Thyroid gland (tissue), 4 donors: ENCODE measurements at regions not wholly inside any gene's neighbourhood (a gene's known extent, or its start where the extent isn't known, plus 50 kb on each side); places are given as distances from the start of the nearest gene placed in this dataset.

Source experiments
- POLR2A ChIP-seq, 2 donors: fragments of 450-650 bp; IDR thresholded peaks; one replicate each; pipeline ENCODE4 v1.6.1; 2017; ENCODE audit warnings: antibody characterized with exemption in 2 of 2, mild to moderate bottlenecking in 2 of 2, moderate library complexity in 1 of 2
- TF ChIP-seq, protein P1 (sequence below), 6 experiments: fragments of 200-600 bp in 3 of 6; fragments of 450-650 bp in 3 of 6; sonication (generic) in 3 of 6; IDR thresholded peaks; one replicate each; pipeline ENCODE4 v1.5.1; 2016 to 2019; ENCODE audit warnings: antibody characterized with exemption in 6 of 6, mild to moderate bottlenecking in 2 of 6, inconsistent platforms in 1 of 6, moderate library complexity in 1 of 6

DNA sequence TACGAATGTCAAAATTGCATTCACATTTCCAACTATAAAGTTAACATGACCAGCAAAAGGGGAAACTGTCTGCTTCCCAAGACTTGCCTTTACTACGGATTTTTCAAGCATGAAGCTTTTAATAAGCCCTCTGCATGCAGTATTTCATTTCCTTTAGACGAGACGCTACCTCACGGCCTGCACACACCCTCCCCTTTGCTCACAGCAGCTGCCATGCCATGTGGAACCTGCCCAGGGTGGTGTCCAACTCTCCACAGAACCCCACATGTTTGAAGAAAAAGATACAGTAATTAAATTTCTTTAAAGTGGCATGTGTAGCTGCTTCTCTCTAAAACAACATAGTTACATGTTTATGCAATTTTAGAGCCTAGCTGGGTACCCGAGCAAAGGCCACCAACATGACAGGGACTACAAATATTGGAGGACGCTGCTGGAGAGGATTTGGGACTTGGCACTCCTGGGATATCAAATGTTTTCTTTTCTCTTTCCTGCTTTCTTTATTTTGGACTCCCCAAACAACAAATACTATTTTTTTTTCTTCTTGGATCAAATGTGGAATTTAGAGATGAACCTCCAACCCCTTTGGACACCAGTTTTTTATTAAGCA lies 256.9 kb upstream of the PCSK5 start:
- TF ChIP-seq, protein P1, sequence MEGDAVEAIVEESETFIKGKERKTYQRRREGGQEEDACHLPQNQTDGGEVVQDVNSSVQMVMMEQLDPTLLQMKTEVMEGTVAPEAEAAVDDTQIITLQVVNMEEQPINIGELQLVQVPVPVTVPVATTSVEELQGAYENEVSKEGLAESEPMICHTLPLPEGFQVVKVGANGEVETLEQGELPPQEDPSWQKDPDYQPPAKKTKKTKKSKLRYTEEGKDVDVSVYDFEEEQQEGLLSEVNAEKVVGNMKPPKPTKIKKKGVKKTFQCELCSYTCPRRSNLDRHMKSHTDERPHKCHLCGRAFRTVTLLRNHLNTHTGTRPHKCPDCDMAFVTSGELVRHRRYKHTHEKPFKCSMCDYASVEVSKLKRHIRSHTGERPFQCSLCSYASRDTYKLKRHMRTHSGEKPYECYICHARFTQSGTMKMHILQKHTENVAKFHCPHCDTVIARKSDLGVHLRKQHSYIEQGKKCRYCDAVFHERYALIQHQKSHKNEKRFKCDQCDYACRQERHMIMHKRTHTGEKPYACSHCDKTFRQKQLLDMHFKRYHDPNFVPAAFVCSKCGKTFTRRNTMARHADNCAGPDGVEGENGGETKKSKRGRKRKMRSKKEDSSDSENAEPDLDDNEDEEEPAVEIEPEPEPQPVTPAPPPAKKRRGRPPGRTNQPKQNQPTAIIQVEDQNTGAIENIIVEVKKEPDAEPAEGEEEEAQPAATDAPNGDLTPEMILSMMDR (IDR thresholded peaks at IDR 0.05): no peak
- no peak for TF ChIP-seq POLR2A (IDR thresholded peaks at IDR 0.05)
